GM23248 (cell line): ENCODE measurements at regions not wholly inside any gene's neighbourhood (a gene's known extent, or its start where the extent isn't known, plus 50 kb on each side); places are given as distances from the start of the nearest gene placed in this dataset.
"Not testable (repeated sequence)": the region's sequence is repeated elsewhere in the genome, so short reads cannot be mapped to it uniquely, and the experiment has no call there.

Source experiments
- EZH2 ChIP-seq: fragments of 200-600 bp; sonication (generic); IDR thresholded peaks from 2 replicates; pipeline ENCODE4 v1.6.1; 2018; ENCODE audit warnings: antibody characterized with exemption, mild to moderate bottlenecking; ENCODE audit not compliant: insufficient read depth, poor library complexity, severe bottlenecking
- EZH2phosphoT487 ChIP-seq: fragments of 200-600 bp; sonication (generic); IDR thresholded peaks from 2 replicates; pipeline ENCODE4 v1.6.1; 2018; ENCODE audit warnings: antibody characterized with exemption, moderate library complexity, mild to moderate bottlenecking, low read depth; ENCODE audit not compliant: insufficient read depth

DNA sequence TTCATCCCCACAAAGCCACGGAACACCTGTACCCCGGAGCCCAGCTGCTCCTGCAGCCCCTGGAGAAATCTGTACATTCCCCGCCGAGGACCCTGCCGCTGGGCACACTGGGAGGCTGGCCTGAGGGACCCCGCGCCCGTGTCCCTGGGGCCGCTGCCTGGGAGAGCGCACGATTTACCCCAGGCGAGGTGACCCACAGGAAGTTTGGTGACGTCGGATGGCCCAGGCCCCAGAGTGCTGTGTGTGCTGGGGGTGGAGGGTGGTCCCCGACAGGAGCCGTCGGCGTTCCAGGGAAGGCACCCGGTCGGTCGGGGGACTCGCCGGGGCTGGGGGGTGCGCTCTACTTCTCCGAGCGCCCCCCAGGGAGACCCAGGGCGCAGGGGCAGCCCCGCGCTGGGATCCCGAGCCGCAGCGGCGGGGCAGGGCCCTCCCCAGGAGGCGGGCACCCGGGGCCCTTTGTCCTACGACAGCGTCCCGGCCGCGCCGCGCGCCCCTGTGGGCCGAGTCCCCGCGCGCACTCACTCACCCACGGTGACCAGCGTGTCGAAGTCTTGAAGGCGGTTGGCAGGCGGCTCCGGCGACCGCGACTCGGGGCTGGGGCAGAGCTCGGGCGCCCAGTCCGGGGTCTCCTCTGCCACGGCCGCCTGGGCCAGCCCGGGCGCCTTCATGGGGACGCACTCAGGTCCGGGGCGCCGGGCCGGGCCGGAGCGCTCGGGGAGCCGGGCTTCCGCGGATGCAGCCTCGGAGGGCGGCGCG lies 206.4 kb upstream of the PRKX start:
- TF ChIP-seq EZH2, EZH2phosphoT487: not testable (repeated sequence)
